GM23338 (cell line): ENCODE measurements at regions not wholly inside any gene's neighbourhood (a gene's known extent, or its start where the extent isn't known, plus 50 kb on each side); places are given as distances from the start of the nearest gene placed in this dataset.

ENCODE experiments used
- ATAC-seq: fragments of 200-7000 bp; cut with Tn5 transposase; 3 replicates; pipeline ENCODE4 v1.9.1; 2020
- DNase-seq: peaks from one replicate; pipeline ENCODE4 v3.0.0-alpha.2; 2015; ENCODE audit warnings: low spot score
- H2AFZ ChIP-seq: fragments of 200-600 bp; sonication (generic); 2 replicates; pipeline ENCODE4 v1.8.0; 2016; ENCODE audit warnings: antibody characterized with exemption, mild to moderate bottlenecking, moderate library complexity
- H3F3A ChIP-seq: fragments of 200-600 bp; sonication (generic); replicated peaks from 2 replicates; pipeline ENCODE4 v1.8.0; 2017; ENCODE audit warnings: antibody characterized with exemption, mixed run types, low read depth
- H3K27ac ChIP-seq: fragments of 200-600 bp; sonication (generic); 2 replicates; pipeline ENCODE4 v1.6.1; 2016; ENCODE audit warnings: low read depth
- H3K27me3 ChIP-seq: fragments of 200-600 bp; sonication (generic); 2 replicates; pipeline ENCODE4 v1.8.0; 2016; ENCODE audit warnings: mild to moderate bottlenecking, mixed run types, moderate library complexity; ENCODE audit not compliant: insufficient read depth
- H3K36me3 ChIP-seq: fragments of 200-600 bp; sonication (generic); 2 replicates; pipeline ENCODE4 v1.8.0; 2016; ENCODE audit warnings: mild to moderate bottlenecking; ENCODE audit not compliant: insufficient read depth
- H3K4me1 ChIP-seq: fragments of 200-600 bp; sonication (generic); 2 replicates; pipeline ENCODE4 v1.8.0; 2016; ENCODE audit warnings: mild to moderate bottlenecking, moderate library complexity; ENCODE audit not compliant: insufficient read depth
- H3K4me2 ChIP-seq: fragments of 200-600 bp; sonication (generic); 2 replicates; pipeline ENCODE4 v1.7.1; 2017; ENCODE audit warnings: mixed run types
- H3K4me3 ChIP-seq: fragments of 200-600 bp; sonication (generic); 2 replicates; pipeline ENCODE4 v1.6.1; 2016; ENCODE audit warnings: mixed run types
- H3K79me2 ChIP-seq: fragments of 200-600 bp; sonication (generic); replicated peaks from 2 replicates; pipeline ENCODE4 v1.8.0; 2017; ENCODE audit warnings: mild to moderate bottlenecking; ENCODE audit not compliant: insufficient read depth
- H3K9me2 ChIP-seq: fragments of 200-600 bp; sonication (generic); 2 replicates; pipeline ENCODE4 v1.8.0; 2017; ENCODE audit not compliant: insufficient read depth
- H4K20me1 ChIP-seq: fragments of 200-600 bp; sonication (generic); replicated peaks from 2 replicates; pipeline ENCODE4 v1.8.0; 2017; ENCODE audit warnings: mild to moderate bottlenecking; ENCODE audit not compliant: insufficient read depth
- H3K27ac Mint-ChIP-seq: 2 replicates; pipeline ENCODE4 v1.8.0; 2020; ENCODE audit warnings: inconsistent platforms, mild to moderate bottlenecking, moderate library complexity, mixed read lengths
- H3K27me3 Mint-ChIP-seq: 3 replicates; pipeline ENCODE4 v1.8.0; 2022; ENCODE audit warnings: low read depth, mild to moderate bottlenecking, moderate library complexity, mixed read lengths, inconsistent platforms; ENCODE audit not compliant: insufficient read depth, poor library complexity
- H3K36me3 Mint-ChIP-seq: 3 replicates; pipeline ENCODE4 v1.8.0; 2021; ENCODE audit warnings: low read depth, mild to moderate bottlenecking, inconsistent platforms, moderate library complexity, mixed read lengths
- H3K4me1 Mint-ChIP-seq: 3 replicates; pipeline ENCODE4 v1.8.0; 2020; ENCODE audit warnings: mild to moderate bottlenecking, inconsistent platforms, mixed read lengths
- H3K4me3 Mint-ChIP-seq: 3 replicates; pipeline ENCODE4 v1.8.0; 2021; ENCODE audit warnings: moderate library complexity, mild to moderate bottlenecking, inconsistent platforms, mixed read lengths
- H3K9me3 Mint-ChIP-seq: 3 replicates; pipeline ENCODE4 v1.8.0; 2020; ENCODE audit warnings: moderate library complexity, mild to moderate bottlenecking, inconsistent platforms, mixed read lengths
- CREB1 ChIP-seq: fragments of 250-450 bp; sonication (Bioruptor Pico); IDR thresholded peaks from 2 replicates; pipeline ENCODE4 v1.5.0; 2020; ENCODE audit warnings: low read depth, mild to moderate bottlenecking, moderate library complexity
- CTCF ChIP-seq, 2 experiments: fragments of 200-600 bp in 1 of 2; sonication (generic) in 1 of 2; conservative IDR thresholded peaks; 2 replicates each; pipeline versions ENCODE4 v1.5.1 to v1.6.1; 2016 to 2017; ENCODE audit warnings: antibody characterized with exemption in 2 of 2, low read depth in 2 of 2, mild to moderate bottlenecking in 2 of 2, moderate library complexity in 1 of 2
- ETS1 ChIP-seq: IDR thresholded peaks from 2 replicates; pipeline ENCODE4 v1.6.1; 2016; ENCODE audit warnings: antibody characterized with exemption
- EZH2 ChIP-seq: fragments of 200-600 bp; sonication (generic); IDR thresholded peaks from one replicate; pipeline ENCODE4 v1.8.0; 2017; ENCODE audit warnings: antibody characterized with exemption, mild to moderate bottlenecking, low read depth; ENCODE audit not compliant: unreplicated experiment
- EZH2phosphoT487 ChIP-seq: fragments of 200-600 bp; sonication (generic); IDR thresholded peaks from one replicate; pipeline ENCODE4 v1.8.1; 2018; ENCODE audit warnings: antibody characterized with exemption; ENCODE audit not compliant: unreplicated experiment
- JUNB ChIP-seq: IDR thresholded peaks from one replicate; pipeline ENCODE4 v1.6.1; 2016; ENCODE audit warnings: antibody characterized with exemption; ENCODE audit not compliant: unreplicated experiment
- NANOG ChIP-seq: IDR thresholded peaks from 2 replicates; pipeline ENCODE4 v1.6.1; 2016; ENCODE audit warnings: antibody characterized with exemption, borderline replicate concordance
- POLR2AphosphoS5 ChIP-seq: IDR thresholded peaks from 2 replicates; pipeline ENCODE4 v1.6.1; 2016; ENCODE audit warnings: antibody characterized with exemption, low read depth
- REST ChIP-seq: IDR thresholded peaks from one replicate; pipeline ENCODE4 v1.6.1; 2018; ENCODE audit warnings: antibody characterized with exemption; ENCODE audit not compliant: unreplicated experiment
- STAT1 ChIP-seq: IDR thresholded peaks from one replicate; pipeline ENCODE4 v1.6.1; 2016; ENCODE audit warnings: antibody characterized with exemption; ENCODE audit not compliant: unreplicated experiment
- ZNF114 ChIP-seq: fragments of 250-450 bp; sonication (Bioruptor Pico); IDR thresholded peaks from 2 replicates; pipeline ENCODE4 v1.5.0; 2020; ENCODE audit warnings: mild to moderate bottlenecking, moderate library complexity
- ZNF331 ChIP-seq: fragments of 250-450 bp; sonication (Bioruptor Pico); IDR thresholded peaks from 2 replicates; pipeline ENCODE4 v1.5.0; 2020; ENCODE audit warnings: low read depth, mild to moderate bottlenecking, moderate library complexity

- no peaks in the 10 kb centered on the region; the same call in 1 of the 2 replicates for H3K9me2 ChIP-seq
- Mint-ChIP-seq H3K9me3 (peaks cover 9% of the 10 kb centered on the region), H3K4me3 (no peak overlapping the region), H3K4me1 (no peaks in the 10 kb centered on the region), H3K27me3 (no peaks in the 10 kb centered on the region), H3K36me3 (peaks cover 7% of the 10 kb centered on the region; the same call in 2 of the 3 replicates), H3K27ac (no peak overlapping the region)
- H3K27me3 ChIP-seq, result no peaks in the 10 kb centered on the region
- H3K4me2 ChIP-seq, result no peak overlapping the region
- no peak overlapping the region for H3K27ac ChIP-seq
- no peaks in the 10 kb centered on the region for H3K79me2 ChIP-seq
- no peak for ATAC-seq
- no peak overlapping the region for H3K4me3 ChIP-seq
- no peak overlapping the region for H2AFZ ChIP-seq
- TF ChIP-seq POLR2AphosphoS5 (no peak), ZNF331 (no peak)
- DNase-seq, result no peak
- no peaks in the 10 kb centered on the region for H3K4me1 ChIP-seq
- no peaks in the 10 kb centered on the region for H3F3A ChIP-seq
- no peaks in the 10 kb centered on the region for H4K20me1 ChIP-seq
- no peaks in the 10 kb centered on the region for H3K36me3 ChIP-seq
Observed at GRCh38 chr18:30404422-30404821, 638.1 kb downstream of the DSC3 start.

- Histone ChIP-seq H4K20me1 (no peaks in the 10 kb centered on the region), H3F3A (no peaks in the 10 kb centered on the region), H3K79me2 (no peaks in the 10 kb centered on the region), H3K4me2 (no peak overlapping the region), H3K27ac (no peak overlapping the region), H3K36me3 (no peaks in the 10 kb centered on the region), H3K4me3 (no peak overlapping the region), H3K4me1 (no peaks in the 10 kb centered on the region), H3K9me2 (peaks cover under 1% of the 10 kb centered on the region), H3K27me3 (no peaks in the 10 kb centered on the region), H2AFZ (no peak overlapping the region)
- no peak for DNase-seq
- Mint-ChIP-seq H3K36me3 (peaks cover 2% of the 10 kb centered on the region; the same call in 1 of the 3 replicates), H3K4me1 (no peaks in the 10 kb centered on the region), H3K9me3 (0 out of 3 replicates have a peak, but pooled peaks cover 3% of the 10 kb centered on the region), H3K27ac (no peak overlapping the region), H3K4me3 (no peak overlapping the region), H3K27me3 (peaks cover 4% of the 10 kb centered on the region)
- no peak for ATAC-seq
- TF ChIP-seq JUNB, result no peak
- TF ChIP-seq ETS1, result no peak
- TF ChIP-seq CTCF (conservative IDR thresholded peaks at IDR 0.05; ENCODE audit: low read depth in 2 of 2), result no peak
- no peak for TF ChIP-seq REST
- no peak for TF ChIP-seq EZH2
- no peak for TF ChIP-seq CREB1
- no peak for TF ChIP-seq EZH2phosphoT487
- TF ChIP-seq ZNF114, result no peak
- TF ChIP-seq NANOG, result no peak
- TF ChIP-seq STAT1, result no peak
Observed at GRCh38 chr18:30403278-30403677, 639.3 kb downstream of the DSC3 start.
